K562 (cell line): ENCODE measurements at regions not wholly inside any gene's neighbourhood (a gene's known extent, or its start where the extent isn't known, plus 50 kb on each side); places are given as distances from the start of the nearest gene placed in this dataset.

Source experiments
- ATAC-seq: fragments of 200-7000 bp; cut with Tn5 transposase; 3 replicates; pipeline ENCODE4 v1.9.1; 2020; ENCODE audit warnings: moderate library complexity
- BruUV-seq: library from RNA; stranded (reverse); fragments of 400-500 nt; replicated peaks from 2 replicates; lab custom pipeline; 2021; lab: Mats Ljungman, UMichigan
- CTCF ChIA-PET: fragments of 300-600 bp; formaldehyde crosslinking; extraction: SDS; loops from one replicate; lab custom pipeline; 2021; ENCODE audit warnings: low intra/inter-chr PET ratio; lab: Yijun Ruan, JAX
- POLR2A ChIA-PET: fragments of 300-600, 350-650 bp; sonication (Branson Sonifier 250); formaldehyde crosslinking; extraction: SDS; loops from one replicate; lab custom pipeline; 2021; ENCODE audit warnings: antibody characterized with exemption, inconsistent platforms; lab: Yijun Ruan, JAX
- DNase-seq, 4 experiments: peaks; one replicate each; pipeline versions ENCODE4 v3.0.0 to v3.0.0-alpha.2; 2011 to 2018; ENCODE audit warnings: low spot score in 3 of 4, mixed read lengths in 3 of 4; ENCODE audit errors: extremely low read depth in 1 of 4
- FAIRE-seq: peaks from 2 replicates; lab custom pipeline; 2011; peaks lifted over from hg19 to GRCh38; lab: Jason Lieb, UNC
- H2AFZ ChIP-seq: 2 replicates; pipeline ENCODE4 v1.6.0; 2011; ENCODE audit warnings: low read depth, low read length, control low read depth, inconsistent platforms
- H3K27ac ChIP-seq: fragments of 200-600 bp; 3 replicates; pipeline ENCODE4 v1.8.0; 2011; ENCODE audit warnings: low read depth, mild to moderate bottlenecking, control low read depth, inconsistent platforms, low read length, moderate library complexity, mixed read lengths; ENCODE audit errors: extremely low read depth
- H3K27me3 ChIP-seq, 2 experiments: fragments of 300-600 bp in 1 of 2; 2 replicates in 1 of 2; 3 replicates in 1 of 2; pipeline versions ENCODE4 v1.6.0 to v1.8.0; 2011; ENCODE audit warnings: inconsistent platforms in 2 of 2, low read length in 2 of 2, mild to moderate bottlenecking in 1 of 2, mixed read lengths in 1 of 2, moderate library complexity in 1 of 2; ENCODE audit not compliant: control insufficient read depth in 2 of 2, insufficient read depth in 2 of 2
- H3K36me3 ChIP-seq: fragments of 300-600 bp; 3 replicates; pipeline ENCODE4 v1.8.0; 2011; ENCODE audit warnings: mild to moderate bottlenecking, low read length, inconsistent platforms; ENCODE audit not compliant: control insufficient read depth, insufficient read depth
- H3K4me1 ChIP-seq, 2 experiments: fragments of 200-600 bp in 1 of 2; replicated peaks in 1 of 2; 2 replicates in 1 of 2; 3 replicates in 1 of 2; pipeline versions ENCODE4 v1.5.1 to v1.8.0; 2011; ENCODE audit warnings: inconsistent platforms in 2 of 2, low read length in 2 of 2, mild to moderate bottlenecking in 1 of 2, mixed read lengths in 1 of 2, moderate library complexity in 1 of 2; ENCODE audit not compliant: control insufficient read depth in 2 of 2, insufficient read depth in 2 of 2
- H3K4me2 ChIP-seq: 2 replicates; pipeline ENCODE4 v1.6.1; 2011; ENCODE audit warnings: low read length, control low read depth, inconsistent platforms, mixed read lengths; ENCODE audit not compliant: insufficient read depth
- H3K4me3 ChIP-seq: fragments of 200-600 bp; sonication (generic), shearing (Covaris generic); 2 replicates; pipeline ENCODE4 v1.5.1; 2016; ENCODE audit warnings: control low read depth, inconsistent platforms
- H3K79me2 ChIP-seq: fragments of 200-600 bp; 3 replicates; pipeline ENCODE4 v1.8.0; 2011; ENCODE audit warnings: low read length, inconsistent platforms; ENCODE audit not compliant: control insufficient read depth, insufficient read depth
- H3K9ac ChIP-seq, 2 experiments: 2 replicates each; pipeline versions ENCODE4 v1.6.0 to v1.6.1; 2011; ENCODE audit warnings: low read depth in 2 of 2, low read length in 2 of 2, control low read depth in 1 of 2, inconsistent platforms in 1 of 2, mild to moderate bottlenecking in 1 of 2, mixed read lengths in 1 of 2; ENCODE audit not compliant: insufficient read depth in 1 of 2
- H3K9me1 ChIP-seq: one replicate; pipeline ENCODE4 v1.6.0; 2011; ENCODE audit warnings: inconsistent platforms, mild to moderate bottlenecking, low read length, moderate library complexity; ENCODE audit not compliant: control insufficient read depth, insufficient read depth
- H3K9me3 ChIP-seq: replicated peaks from 2 replicates; pipeline ENCODE4 v1.5.1; 2011; ENCODE audit warnings: low read depth, low read length, inconsistent platforms; ENCODE audit not compliant: control insufficient read depth, insufficient read depth
- H4K20me1 ChIP-seq: replicated peaks from 2 replicates; pipeline ENCODE4 v1.6.1; 2011; ENCODE audit warnings: low read length, inconsistent platforms, mixed read lengths; ENCODE audit not compliant: control insufficient read depth, insufficient read depth
- BRD4 ChIP-seq: fragments of 200-600 bp; sonication (generic); IDR thresholded peaks from 2 replicates; pipeline ENCODE4 v1.6.1; 2017; ENCODE audit warnings: inconsistent platforms
- ELF2 ChIP-seq: fragments of 250-450 bp; sonication (Bioruptor Pico); IDR thresholded peaks from 2 replicates; pipeline ENCODE4 v1.5.0; 2021; ENCODE audit warnings: mild to moderate bottlenecking
- HDAC6 ChIP-seq: IDR thresholded peaks from 2 replicates; pipeline ENCODE4 v1.6.1; 2012; ENCODE audit warnings: low read depth, mild to moderate bottlenecking, control low read depth, inconsistent platforms, low read length, moderate library complexity
- L3MBTL2 ChIP-seq: fragments of 450-650 bp; IDR thresholded peaks from 2 replicates; pipeline ENCODE4 v1.6.1; 2016; ENCODE audit warnings: mild to moderate bottlenecking, moderate library complexity
- NBN ChIP-seq: fragments of 450-650 bp; IDR thresholded peaks from 2 replicates; pipeline ENCODE4 v1.6.1; 2016; ENCODE audit warnings: low read depth, mild to moderate bottlenecking
- NCOA6 ChIP-seq: fragments of 450-650 bp; IDR thresholded peaks from 2 replicates; pipeline ENCODE4 v1.6.1; 2017; ENCODE audit warnings: mild to moderate bottlenecking
- NFXL1 ChIP-seq: fragments of 450-650 bp; formaldehyde crosslinking; IDR thresholded peaks from 2 replicates; pipeline ENCODE4 v1.4.0; 2021; ENCODE audit warnings: mild to moderate bottlenecking
- SREBF1 ChIP-seq: fragments of 150-350 bp; IDR thresholded peaks from 2 replicates; pipeline ENCODE4 v1.6.1; 2014; ENCODE audit warnings: antibody characterized with exemption, low read depth, low read length, borderline replicate concordance
- ZBTB26 ChIP-seq: fragments of 450-650 bp; formaldehyde crosslinking; IDR thresholded peaks from 2 replicates; pipeline ENCODE4 v1.4.0; 2022; ENCODE audit warnings: missing genetic modification characterization
- ZNF224 ChIP-seq: sonication (generic); formaldehyde crosslinking; IDR thresholded peaks from 2 replicates; pipeline ENCODE4 v1.8.0; 2022; ENCODE audit warnings: mild to moderate bottlenecking, missing genetic modification reagents
- ZNF511 ChIP-seq: sonication (generic); formaldehyde crosslinking; IDR thresholded peaks from 2 replicates; pipeline ENCODE4 v1.8.0; 2022; ENCODE audit warnings: mild to moderate bottlenecking, missing genetic modification reagents
- ZNF589 ChIP-seq: fragments of 200-800 bp; sonication (Bioruptor generic); IDR thresholded peaks from 2 replicates; pipeline ENCODE4 v1.6.1; 2016; ENCODE audit warnings: low read depth, missing genetic modification characterization, missing compliant biosample characterization
- WGBS: fragments of 100-300 bp; shearing (Covaris generic); methylation state at CpG from one replicate; pipeline ENCODE4 v1.1.6; 2016; ENCODE audit warnings: low coverage, mixed read lengths; ENCODE audit not compliant: insufficient coverage; ENCODE audit errors: missing lambda C conversion rate; 5-methylcytosine and 5-hydroxymethylcytosine counted together
- in situ Hi-C: fragments of 300-500 bp; cut with MboI; formaldehyde crosslinking; loops from 4 replicates; pipeline ENCODE4 v1.15.0; 2018; ENCODE audit warnings: inconsistent platforms, mixed read lengths
- intact Hi-C: fragments of 100-400 bp; cut with micrococcal nuclease; formaldehyde crosslinking; loops from 2 replicates; pipeline ENCODE4 v1.14.2; 2022
- TF ChIP-seq, protein P1 (sequence below): sonication (generic); formaldehyde crosslinking; IDR thresholded peaks from 2 replicates; pipeline ENCODE4 v1.9.0; 2022; ENCODE audit warnings: mild to moderate bottlenecking, missing genetic modification reagents
- TF ChIP-seq, protein P2 (sequence below): fragments of 450-650 bp; formaldehyde crosslinking; IDR thresholded peaks from 2 replicates; pipeline ENCODE4 v1.4.0; 2020; ENCODE audit warnings: mild to moderate bottlenecking, moderate library complexity

DNA sequence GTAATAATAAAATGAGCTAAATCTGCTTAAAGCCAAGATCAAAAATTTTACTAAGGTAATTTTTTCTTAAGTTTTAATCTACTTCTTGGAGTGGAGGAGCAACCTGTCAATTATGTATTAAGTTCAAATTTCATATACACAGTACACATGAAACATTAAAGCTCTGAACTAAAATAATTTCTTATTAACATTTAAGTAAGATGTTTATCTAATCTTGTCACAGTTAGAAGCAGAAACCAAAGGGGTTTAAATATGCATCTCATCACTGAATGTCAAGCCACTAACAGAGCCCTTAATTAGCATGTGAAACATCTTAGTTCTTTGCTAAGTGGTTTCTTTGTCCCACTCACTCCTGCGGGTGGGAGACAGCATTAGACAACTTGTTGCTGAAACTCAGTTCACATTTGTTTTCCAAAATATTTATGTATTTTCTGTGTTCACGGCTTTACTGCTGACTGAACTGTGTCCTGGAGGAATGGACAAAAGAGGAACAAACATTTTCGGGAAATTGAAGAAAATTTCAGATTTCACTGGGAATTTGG lies 130.9 kb upstream of the MBL2 start (continued):
- TF ChIP-seq, protein P1, sequence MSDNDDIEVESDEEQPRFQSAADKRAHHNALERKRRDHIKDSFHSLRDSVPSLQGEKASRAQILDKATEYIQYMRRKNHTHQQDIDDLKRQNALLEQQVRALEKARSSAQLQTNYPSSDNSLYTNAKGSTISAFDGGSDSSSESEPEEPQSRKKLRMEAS (CRISPR knock-in tag) = no peak

DNA sequence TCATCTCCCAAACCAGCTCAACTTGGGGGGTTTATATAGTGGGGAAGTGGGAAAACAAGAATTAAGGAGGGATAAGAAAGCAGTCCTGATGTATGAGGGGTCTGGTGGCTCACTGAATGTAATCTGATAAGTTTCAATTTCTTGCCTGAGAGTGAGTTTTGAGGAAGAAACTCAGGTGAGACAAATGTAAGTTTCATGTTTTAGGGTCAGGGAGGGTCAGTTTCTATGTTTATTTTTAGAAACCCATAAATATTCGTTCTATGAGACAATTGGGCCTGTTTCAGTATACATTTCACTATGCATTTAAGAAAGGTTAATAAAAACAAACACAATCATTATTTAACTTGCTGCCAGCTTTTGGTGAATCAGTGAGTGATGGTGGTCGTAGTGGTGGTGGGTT lies 128.0 kb upstream of the MBL2 start:
- Histone ChIP-seq H3K4me1 (no peaks in the 10 kb centered on the region), H3K9ac (no peak overlapping the region), H2AFZ (no peak overlapping the region), H3K27ac (no peak overlapping the region), H3K79me2 (no peaks in the 10 kb centered on the region), H3K9me1 (no peaks in the 10 kb centered on the region), H3K9me3 (no peaks in the 10 kb centered on the region; the same call in 1 of the 2 replicates), H4K20me1 (no peaks in the 10 kb centered on the region), H3K4me2 (no peak overlapping the region), H3K27me3 (no peaks in the 10 kb centered on the region), H3K4me3 (no peak overlapping the region), H3K36me3 (no peaks in the 10 kb centered on the region)
- ATAC-seq = no peak
- DNase-seq = no peak
- ChIA-PET POLR2A (no interaction called here), CTCF (no interaction called here)
- FAIRE-seq = no peak
- intact Hi-C loops = no loop called here
- BruUV-seq = no TSS peak
- in situ Hi-C loops = no loop called here
- TF ChIP-seq ZNF511 (CRISPR knock-in tag) = no peak
- TF ChIP-seq ZNF224 (CRISPR knock-in tag) = no peak
- TF ChIP-seq SREBF1 = no peak
- TF ChIP-seq ELF2 (CRISPR knock-in tag) = no peak
- no peak for TF ChIP-seq BRD4
- TF ChIP-seq ZNF589 (CRISPR knock-in tag) = no peak
- TF ChIP-seq NFXL1 (CRISPR knock-in tag) = no peak
- no peak for TF ChIP-seq HDAC6
- TF ChIP-seq NCOA6 = no peak
- TF ChIP-seq, protein P2, sequence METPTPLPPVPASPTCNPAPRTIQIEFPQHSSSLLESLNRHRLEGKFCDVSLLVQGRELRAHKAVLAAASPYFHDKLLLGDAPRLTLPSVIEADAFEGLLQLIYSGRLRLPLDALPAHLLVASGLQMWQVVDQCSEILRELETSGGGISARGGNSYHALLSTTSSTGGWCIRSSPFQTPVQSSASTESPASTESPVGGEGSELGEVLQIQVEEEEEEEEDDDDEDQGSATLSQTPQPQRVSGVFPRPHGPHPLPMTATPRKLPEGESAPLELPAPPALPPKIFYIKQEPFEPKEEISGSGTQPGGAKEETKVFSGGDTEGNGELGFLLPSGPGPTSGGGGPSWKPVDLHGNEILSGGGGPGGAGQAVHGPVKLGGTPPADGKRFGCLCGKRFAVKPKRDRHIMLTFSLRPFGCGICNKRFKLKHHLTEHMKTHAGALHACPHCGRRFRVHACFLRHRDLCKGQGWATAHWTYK (CRISPR knock-in tag) = no peak
- TF ChIP-seq ZBTB26 (CRISPR knock-in tag) = no peak
- TF ChIP-seq NBN = no peak
- no peak for TF ChIP-seq L3MBTL2
- 0% methylated on average over 2 of the region's 2 CpGs for WGBS
